Ovary (tissue), 7 donors: ENCODE measurements at regions not wholly inside any gene's neighbourhood (a gene's known extent, or its start where the extent isn't known, plus 50 kb on each side); places are given as distances from the start of the nearest gene placed in this dataset.

Experiments used
- DNase-seq, 5 donors: peaks; one replicate each; pipeline ENCODE4 v3.0.0-alpha.2; 2019 to 2020
- H3K27ac ChIP-seq, 2 donors: fragments of 200-600 bp; one replicate each; pipeline versions ENCODE4 v1.5.1 to v1.8.0; 2019 to 2022
- H3K27me3 ChIP-seq: fragments of 200-600 bp; one replicate; pipeline ENCODE4 v1.8.0; 2022
- H3K36me3 ChIP-seq: fragments of 200-600 bp; sonication (generic); one replicate; pipeline ENCODE4 v1.5.1; 2019
- H3K4me1 ChIP-seq: one replicate; pipeline ENCODE4 v1.8.1; 2013; ENCODE audit warnings: mild to moderate bottlenecking, moderate library complexity; ENCODE audit not compliant: insufficient read depth
- H3K4me3 ChIP-seq: fragments of 200-600 bp; sonication (generic); one replicate; pipeline ENCODE4 v1.5.1; 2017
- H3K9me3 ChIP-seq, 2 donors: fragments of 200-600 bp in 1 of 2; sonication (generic) in 1 of 2; one replicate each; pipeline versions ENCODE4 v1.5.1 to v1.8.1; 2013 to 2019; ENCODE audit warnings: mild to moderate bottlenecking in 1 of 2, moderate library complexity in 1 of 2
- EP300 ChIP-seq: sonication (generic); formaldehyde crosslinking; IDR thresholded peaks from one replicate; pipeline ENCODE4 v1.6.1; 2017; ENCODE audit warnings: antibody characterized with exemption
- POLR2A ChIP-seq: fragments of 450-650 bp; IDR thresholded peaks from one replicate; pipeline ENCODE4 v1.6.1; 2017; ENCODE audit warnings: antibody characterized with exemption, mild to moderate bottlenecking, moderate library complexity
- WGBS, 3 donors: extraction: QIAGEN DNeasy Blood & Tissue Kit in 1 of 3; methylation state at CpG; one replicate each; pipeline versions ENCODE4 v1.1.5 to v1.1.7; 2013 to 2017; 5-methylcytosine and 5-hydroxymethylcytosine counted together
- intact Hi-C, 4 donors: fragments of 100-400 bp; cut with DNase I; formaldehyde crosslinking; loops; one replicate each; pipeline versions ENCODE4 v1.11.0 to v1.15.1; 2022 to 2023
- TF ChIP-seq, protein P1 (sequence below), 3 donors: fragments of 450-650 bp in 2 of 3; fragments of 200-600 bp in 1 of 3; IDR thresholded peaks; one replicate each; pipeline versions ENCODE4 v1.5.1 to v1.8.0; 2016 to 2022; ENCODE audit warnings: antibody characterized with exemption in 3 of 3, mild to moderate bottlenecking in 1 of 3
- donor health status: DM: no; HTN: no; CAD: no; lungs with moderate emphysema.
- donor health status: DM: no; HTN: no; CAD: no.
- donor health status: Bipolar disorder and iron deficiency.
- donor health status: DM: no; HTN: no; CAD: no.
- donor health status: DM: yes; HTN: yes; CAD: no.

DNA sequence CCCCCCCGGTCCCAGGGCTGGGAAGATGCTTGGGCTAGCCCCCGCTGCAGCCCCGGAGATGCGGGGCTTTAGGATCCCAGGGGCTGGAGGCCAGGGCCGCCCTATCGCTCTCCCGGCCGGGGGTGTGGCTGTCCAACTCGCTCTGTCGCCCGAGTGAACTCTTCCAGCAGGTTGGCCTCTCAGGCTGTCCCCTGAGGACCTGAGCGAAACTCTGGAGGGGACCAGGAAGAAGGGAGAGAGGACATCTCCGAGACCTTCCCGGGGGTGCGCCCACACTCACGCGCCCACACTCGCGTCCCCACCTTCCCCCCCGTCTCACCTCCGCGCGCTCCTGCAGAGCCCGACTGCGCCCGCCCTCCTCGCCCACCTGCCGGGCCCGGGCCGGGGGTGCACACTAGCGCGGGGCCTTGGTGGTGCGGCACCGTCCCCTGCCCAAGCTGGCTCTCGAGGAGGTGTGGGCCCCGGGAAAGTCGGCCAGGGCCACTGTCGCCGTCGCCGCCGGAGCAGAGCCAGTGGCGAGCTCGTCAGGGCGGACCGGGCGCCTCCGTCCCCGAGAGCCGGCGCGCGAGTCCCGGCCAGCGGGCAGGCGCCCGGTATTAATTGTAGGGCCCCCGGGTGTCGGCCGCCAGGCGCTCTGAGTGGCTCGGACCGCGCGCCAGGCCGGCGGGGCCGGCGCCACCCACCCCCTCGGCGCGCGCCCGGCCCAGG is 101.7 kb upstream of the SVIL start:
- TF ChIP-seq POLR2A (peak; percentile 62), EP300 (no peak)
- TF ChIP-seq, protein P1, sequence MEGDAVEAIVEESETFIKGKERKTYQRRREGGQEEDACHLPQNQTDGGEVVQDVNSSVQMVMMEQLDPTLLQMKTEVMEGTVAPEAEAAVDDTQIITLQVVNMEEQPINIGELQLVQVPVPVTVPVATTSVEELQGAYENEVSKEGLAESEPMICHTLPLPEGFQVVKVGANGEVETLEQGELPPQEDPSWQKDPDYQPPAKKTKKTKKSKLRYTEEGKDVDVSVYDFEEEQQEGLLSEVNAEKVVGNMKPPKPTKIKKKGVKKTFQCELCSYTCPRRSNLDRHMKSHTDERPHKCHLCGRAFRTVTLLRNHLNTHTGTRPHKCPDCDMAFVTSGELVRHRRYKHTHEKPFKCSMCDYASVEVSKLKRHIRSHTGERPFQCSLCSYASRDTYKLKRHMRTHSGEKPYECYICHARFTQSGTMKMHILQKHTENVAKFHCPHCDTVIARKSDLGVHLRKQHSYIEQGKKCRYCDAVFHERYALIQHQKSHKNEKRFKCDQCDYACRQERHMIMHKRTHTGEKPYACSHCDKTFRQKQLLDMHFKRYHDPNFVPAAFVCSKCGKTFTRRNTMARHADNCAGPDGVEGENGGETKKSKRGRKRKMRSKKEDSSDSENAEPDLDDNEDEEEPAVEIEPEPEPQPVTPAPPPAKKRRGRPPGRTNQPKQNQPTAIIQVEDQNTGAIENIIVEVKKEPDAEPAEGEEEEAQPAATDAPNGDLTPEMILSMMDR (IDR thresholded peaks at IDR 0.05) = peak in 2 of 3 donors; percentile 43 to 55
- peak; percentile 75 to 86 (median 82) for DNase-seq
- intact Hi-C loops = loop anchor here (5.0 to 10.0 kb wide), 8 partner anchors 92 to 214 kb away; no protein-coding TSS in a partner anchor
- Histone ChIP-seq H3K9me3 (no peaks in the 10 kb centered on the region), H3K27me3 (no peaks in the 10 kb centered on the region), H3K4me1 (peaks cover 8% of the 10 kb centered on the region), H3K27ac (peak overlapping the region; percentile 98 to 99), H3K36me3 (no peaks in the 10 kb centered on the region), H3K4me3 (peak overlapping the region; percentile 88)
- 0 to 1% (median 0%) methylated on average over 33 to 74 of the region's 74 CpGs for WGBS, 3 donors

DNA sequence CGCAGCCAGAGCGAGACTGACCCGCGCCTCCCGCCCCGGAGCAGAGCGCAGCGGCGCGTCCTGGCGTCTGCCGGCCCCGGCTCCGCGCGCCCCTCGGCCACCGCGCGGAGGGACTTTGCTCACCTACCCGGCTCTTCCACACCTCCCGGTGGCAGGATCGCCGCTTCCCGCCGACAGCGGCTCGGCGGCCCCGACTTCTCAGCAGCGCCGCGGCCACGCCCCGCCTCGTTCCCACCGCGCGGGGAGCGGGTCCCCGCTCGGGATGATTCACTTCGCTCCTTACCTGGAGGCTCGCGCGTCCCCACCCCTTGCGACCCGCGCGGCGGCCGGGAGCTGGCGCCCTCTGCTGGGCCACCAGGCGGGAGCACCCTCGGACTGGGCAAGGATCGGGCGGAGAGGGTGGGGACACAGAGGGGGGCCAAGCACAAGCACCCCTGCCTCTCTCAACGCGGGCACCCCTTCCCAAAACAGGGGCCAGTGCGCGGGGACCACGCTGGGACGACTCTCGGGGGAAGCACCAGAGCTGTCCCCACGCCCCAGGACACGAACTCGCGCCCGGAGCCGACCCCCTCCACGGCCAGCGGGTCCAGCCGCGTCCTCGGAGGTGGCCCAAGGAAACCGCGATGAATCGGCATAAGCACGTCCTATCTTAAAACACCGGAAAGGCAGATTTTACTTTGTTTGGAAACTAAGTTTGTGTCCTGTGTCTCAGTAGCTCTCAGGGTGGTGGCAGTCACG is 101.0 kb upstream of the SVIL start:
- Histone ChIP-seq H3K36me3 (no peaks in the 10 kb centered on the region), H3K4me3 (peak overlapping the region; percentile 88), H3K27me3 (no peaks in the 10 kb centered on the region), H3K9me3 (no peaks in the 10 kb centered on the region), H3K4me1 (peaks cover 10% of the 10 kb centered on the region), H3K27ac (peak overlapping the region; percentile 98 to 99)
- DNase-seq = peak; percentile 89 to 94 (median 92)
- TF ChIP-seq, protein P1 (IDR thresholded peaks at IDR 0.05) = peak; percentile 96 to 98 (median 98)
- no peak for TF ChIP-seq EP300
- peak; percentile 73 for TF ChIP-seq POLR2A
- 0% methylated on average over 42 to 81 of the region's 81 CpGs for WGBS, 3 donors
- intact Hi-C loops = loop anchor here (5.0 to 10.0 kb wide), 8 partner anchors 91 to 213 kb away; no protein-coding TSS in a partner anchor

DNA sequence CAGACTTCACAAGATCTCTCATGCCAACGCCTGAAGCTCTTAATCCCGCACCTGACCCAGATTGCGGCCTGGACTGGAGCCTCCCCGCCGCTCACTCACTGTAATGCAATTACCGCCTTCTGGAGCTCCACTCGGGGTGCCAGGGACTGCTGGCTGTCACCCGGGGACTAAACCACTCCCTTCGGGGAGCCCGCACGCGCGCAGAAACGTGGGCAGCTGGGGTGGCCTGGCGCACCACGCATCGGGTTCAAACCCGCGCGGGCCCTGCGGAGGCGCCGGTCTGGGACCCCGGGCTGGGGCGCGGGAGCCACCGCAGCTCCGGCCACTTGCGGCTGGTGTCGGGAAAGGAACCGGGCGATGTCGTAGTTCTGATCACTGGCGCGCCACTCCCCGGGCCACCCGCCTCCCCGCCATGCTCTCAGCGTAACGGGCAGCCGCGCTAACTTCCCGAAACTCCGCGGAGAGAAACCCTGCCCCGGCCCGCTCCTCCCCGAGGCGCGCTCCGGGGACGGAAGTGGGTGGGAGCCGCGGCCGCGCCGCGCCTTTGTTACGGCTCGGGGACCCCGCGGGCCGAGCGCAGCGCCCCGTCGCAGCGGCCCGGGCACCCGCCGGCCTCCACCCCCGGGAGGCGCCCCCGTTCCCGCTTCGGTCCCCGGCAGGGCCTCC is 100.3 kb upstream of the SVIL start:
- intact Hi-C loops = loop anchor here (5.0 to 10.0 kb wide), 8 partner anchors 90 to 213 kb away; no protein-coding TSS in a partner anchor
- 0 to 2% (median 1%) methylated on average over 32 to 77 of the region's 77 CpGs for WGBS, 3 donors

DNA sequence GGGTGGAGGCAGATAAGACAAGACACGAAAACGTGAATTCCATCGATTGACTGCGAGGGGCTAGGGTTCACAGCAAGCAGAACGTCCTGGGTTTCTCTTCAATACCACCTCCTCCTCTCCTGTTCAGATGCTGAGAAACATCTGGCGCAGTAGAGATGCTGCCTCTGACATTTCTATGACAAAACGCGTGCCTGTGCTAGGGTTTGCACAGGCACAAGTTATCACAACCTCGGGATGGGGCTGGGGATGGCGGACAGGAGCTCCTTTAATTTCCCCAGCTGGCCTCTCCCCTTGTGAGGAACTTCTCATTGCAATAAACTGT is 99.8 kb upstream of the SVIL start:
- intact Hi-C loops = loop anchor here in 3 of 4 donors (10.0 kb wide), 4 partner anchors 90 to 210 kb away; no protein-coding TSS in a partner anchor
- H3K4me3 ChIP-seq = peak overlapping the region; percentile 88

More for the DNA sequence above, 100.3 kb upstream of the SVIL start:
- Histone ChIP-seq H3K27ac (peak overlapping the region; percentile 98 to 99), H3K4me3 (peak overlapping the region; percentile 88), H3K36me3 (no peaks in the 10 kb centered on the region), H3K4me1 (peaks cover 7% of the 10 kb centered on the region), H3K9me3 (no peaks in the 10 kb centered on the region), H3K27me3 (no peaks in the 10 kb centered on the region)
- peak; percentile 58 to 76 (median 66) for DNase-seq
- peak; percentile 10 for TF ChIP-seq POLR2A
- TF ChIP-seq, protein P1 (IDR thresholded peaks at IDR 0.05) = no peak

More for the DNA sequence above, 99.8 kb upstream of the SVIL start:
- 2 to 16% (median 9%) methylated on average over 10 of the region's 10 CpGs for WGBS, 3 donors
- no peaks in the 10 kb centered on the region for H3K36me3 ChIP-seq
- H3K27me3 ChIP-seq = no peaks in the 10 kb centered on the region
- H3K9me3 ChIP-seq = no peaks in the 10 kb centered on the region
- H3K27ac ChIP-seq = peak overlapping the region; percentile 98 to 99
- H3K4me1 ChIP-seq = peaks cover 7% of the 10 kb centered on the region
- no peak for DNase-seq
- TF ChIP-seq EP300 = no peak
- TF ChIP-seq, protein P1 (IDR thresholded peaks at IDR 0.05) = no peak
- TF ChIP-seq POLR2A = no peak
